HEK293 (cell line): ENCODE measurements at regions not wholly inside any gene's neighbourhood (a gene's known extent, or its start where the extent isn't known, plus 50 kb on each side); places are given as distances from the start of the nearest gene placed in this dataset.

Source experiments
- CTCF ChIA-PET: fragments of 350-600 bp; formaldehyde crosslinking; extraction: SDS; loops from one replicate; lab custom pipeline; 2021; ENCODE audit warnings: antibody characterized with exemption; lab: Yijun Ruan, JAX
- POLR2A ChIA-PET: fragments of 300-600 bp; formaldehyde crosslinking; extraction: SDS; loops from one replicate; lab custom pipeline; 2020; ENCODE audit warnings: antibody characterized with exemption, inconsistent platforms; lab: Yijun Ruan, JAX
- H3K27ac ChIP-seq: fragments of 200-500 bp; sonication (Bioruptor generic); 2 replicates; pipeline ENCODE4 v1.5.1; 2014; ENCODE audit warnings: low read depth, low read length, control low read depth, inconsistent platforms; ENCODE audit errors: extremely low read depth
- H3K36me3 ChIP-seq, 2 experiments: fragments of 200-500 bp in 1 of 2; sonication (Bioruptor generic) in 1 of 2; 1 replicate in 1 of 2; 2 replicates in 1 of 2; pipeline ENCODE4 v1.5.1; 2014 to 2017; ENCODE audit warnings: inconsistent platforms in 2 of 2, low read length in 2 of 2; ENCODE audit not compliant: control insufficient read depth in 2 of 2, insufficient read depth in 1 of 2
- H3K4me1 ChIP-seq: fragments of 200-500 bp; sonication (Bioruptor generic); 2 replicates; pipeline ENCODE4 v1.5.1; 2014; ENCODE audit warnings: mild to moderate bottlenecking, low read length, inconsistent platforms; ENCODE audit not compliant: control insufficient read depth, insufficient read depth
- H3K4me3 ChIP-seq: 2 replicates; pipeline ENCODE4 v1.5.1; 2011; ENCODE audit warnings: low read depth, mild to moderate bottlenecking, control low read depth, low read length, moderate library complexity
- H3K9me3 ChIP-seq: fragments of 200-500 bp; sonication (Bioruptor generic); 2 replicates; pipeline ENCODE4 v1.5.1; 2014; ENCODE audit warnings: low read depth, low read length, inconsistent platforms; ENCODE audit not compliant: control insufficient read depth, insufficient read depth
- ELK4 ChIP-seq: IDR thresholded peaks from 2 replicates; pipeline ENCODE4 v1.6.1; 2011; ENCODE audit warnings: mild to moderate bottlenecking, low read depth, low read length, borderline replicate concordance
- GLI4 ChIP-seq: fragments of 450-650 bp; formaldehyde crosslinking; IDR thresholded peaks from 2 replicates; pipeline ENCODE4 v1.5.1; 2016; ENCODE audit warnings: missing biosample characterization, missing genetic modification characterization
- HOXD13 ChIP-seq: sonication (generic); formaldehyde crosslinking; IDR thresholded peaks from 2 replicates; pipeline ENCODE4 v1.8.0; 2022; ENCODE audit warnings: missing genetic modification reagents, borderline replicate concordance
- KLF9 ChIP-seq: fragments of 450-650 bp; formaldehyde crosslinking; IDR thresholded peaks from 2 replicates; pipeline ENCODE4 v1.5.1; 2016; ENCODE audit warnings: missing biosample characterization, missing genetic modification characterization, low read depth
- PRDM1 ChIP-seq: fragments of 450-650 bp; formaldehyde crosslinking; IDR thresholded peaks from 2 replicates; pipeline ENCODE4; 2016; ENCODE audit warnings: missing biosample characterization, missing genetic modification characterization
- SCRT2 ChIP-seq: fragments of 450-650 bp; formaldehyde crosslinking; IDR thresholded peaks from 2 replicates; pipeline ENCODE4 v1.5.1; 2016; ENCODE audit warnings: missing biosample characterization, missing genetic modification characterization
- ZBTB17 ChIP-seq: fragments of 450-650 bp; formaldehyde crosslinking; IDR thresholded peaks from 2 replicates; pipeline ENCODE4 v1.5.1; 2016; ENCODE audit warnings: missing biosample characterization, missing genetic modification characterization
- ZBTB21 ChIP-seq: fragments of 450-650 bp; formaldehyde crosslinking; IDR thresholded peaks from 2 replicates; pipeline ENCODE4 v1.5.1; 2017; ENCODE audit warnings: missing biosample characterization, missing genetic modification characterization
- ZFP69B ChIP-seq: fragments of 450-650 bp; formaldehyde crosslinking; IDR thresholded peaks from 2 replicates; pipeline ENCODE4 v1.5.1; 2016; ENCODE audit warnings: missing biosample characterization, missing genetic modification characterization
- ZNF169 ChIP-seq: fragments of 450-650 bp; formaldehyde crosslinking; IDR thresholded peaks from 2 replicates; pipeline ENCODE4 v1.5.1; 2016; ENCODE audit warnings: missing biosample characterization, missing genetic modification characterization
- ZNF223 ChIP-seq: fragments of 450-650 bp; formaldehyde crosslinking; IDR thresholded peaks from 2 replicates; pipeline ENCODE4 v1.5.1; 2016; ENCODE audit warnings: missing biosample characterization, missing genetic modification characterization
- ZNF239 ChIP-seq: fragments of 450-650 bp; formaldehyde crosslinking; IDR thresholded peaks from 2 replicates; pipeline ENCODE4 v1.5.1; 2016; ENCODE audit warnings: missing biosample characterization, missing genetic modification characterization
- ZNF366 ChIP-seq: fragments of 450-650 bp; formaldehyde crosslinking; conservative IDR thresholded peaks from 2 replicates; pipeline ENCODE4 v1.5.1; 2016; ENCODE audit warnings: missing biosample characterization, missing genetic modification characterization
- ZNF571 ChIP-seq: fragments of 450-650 bp; formaldehyde crosslinking; IDR thresholded peaks from 2 replicates; pipeline ENCODE4 v1.5.0; 2017; ENCODE audit warnings: missing biosample characterization, missing genetic modification characterization
- ZNF629 ChIP-seq: fragments of 450-650 bp; formaldehyde crosslinking; IDR thresholded peaks from 2 replicates; pipeline ENCODE4 v1.5.1; 2017; ENCODE audit warnings: missing biosample characterization, missing genetic modification characterization

- no peak overlapping the region for H3K27ac ChIP-seq
- no peaks in the 10 kb centered on the region for H3K36me3 ChIP-seq
- POLR2A ChIA-PET = no interaction called here
- no peaks in the 10 kb centered on the region; the same call in 1 of the 2 replicates for H3K4me1 ChIP-seq
- H3K4me3 ChIP-seq = no peak overlapping the region
- CTCF ChIA-PET = interaction anchor here (0.5 kb wide), 1 partner anchor 262 kb away, joined by 3 read pairs; no protein-coding TSS in a partner anchor
- no peak for TF ChIP-seq ZNF223 (tag by site-specific recombination)
- no peak for TF ChIP-seq HOXD13 (CRISPR knock-in tag)
- no peak for TF ChIP-seq ZNF239 (tag by site-specific recombination)
- TF ChIP-seq ELK4 = no peak
- TF ChIP-seq ZNF571 (tag by site-specific recombination) = no peak
- no peak for TF ChIP-seq ZFP69B (tag by site-specific recombination)
- no peak for TF ChIP-seq KLF9 (tag by site-specific recombination)
- H3K9me3 ChIP-seq = no peaks in the 10 kb centered on the region
Measured at GRCh38 chr5:110082194-110082593, 392.5 kb downstream of the MAN2A1 start.

GRCh38 chr5:110082863-110083262 lies 393.1 kb downstream of the MAN2A1 start:
- no peak for TF ChIP-seq ZBTB17
- no peak for TF ChIP-seq GLI4 (tag by site-specific recombination)
- Histone ChIP-seq H3K9me3 (no peaks in the 10 kb centered on the region), H3K4me3 (no peak overlapping the region), H3K36me3 (no peaks in the 10 kb centered on the region), H3K27ac (no peak overlapping the region), H3K4me1 (no peaks in the 10 kb centered on the region; the same call in 1 of the 2 replicates)
- POLR2A ChIA-PET = no interaction called here
- CTCF ChIA-PET = interaction anchor here (0.6 kb wide), 1 partner anchor 89 kb away, joined by 3 read pairs; no protein-coding TSS in a partner anchor

GRCh38 chr5:110085826-110086225 lies 396.1 kb downstream of the MAN2A1 start:
- peak; percentile 41; the same call in 1 of the 2 replicates for TF ChIP-seq PRDM1
- no peak for TF ChIP-seq KLF9 (tag by site-specific recombination)
- Histone ChIP-seq H3K27ac (no peak overlapping the region), H3K36me3 (no peaks in the 10 kb centered on the region), H3K4me3 (no peak overlapping the region), H3K9me3 (no peaks in the 10 kb centered on the region), H3K4me1 (no peaks in the 10 kb centered on the region; the same call in 1 of the 2 replicates)
- CTCF ChIA-PET = interaction anchor here (1.3 kb wide), 1 partner anchor 11 kb away, joined by 5 read pairs; no protein-coding TSS in a partner anchor
- POLR2A ChIA-PET = no interaction called here

GRCh38 chr5:110086658-110087388 lies 397.1 kb downstream of the MAN2A1 start:
- no peaks in the 10 kb centered on the region for H3K36me3 ChIP-seq
- no peak for TF ChIP-seq ZNF169 (tag by site-specific recombination)
- 0 out of 2 replicates have a peak, but pooled peaks have one; percentile 43 for TF ChIP-seq SCRT2
- peak; percentile 78; the same call in 1 of the 2 replicates for TF ChIP-seq ZNF629
- TF ChIP-seq ZNF366 (tag by site-specific recombination) = 0 out of 2 replicates have a peak, but pooled peaks have one; percentile 29
- TF ChIP-seq ZBTB21 (tag by site-specific recombination) = peak; percentile 92
- H3K4me1 ChIP-seq = no peaks in the 10 kb centered on the region; the same call in 1 of the 2 replicates
- no peak overlapping the region for H3K27ac ChIP-seq
- H3K4me3 ChIP-seq = no peak overlapping the region
- ChIA-PET POLR2A (no interaction called here), CTCF (interaction anchor here (0.8 to 1.3 kb wide), 2 partner anchors 10 to 1164 kb away, joined by 3 to 5 read pairs; no protein-coding TSS in a partner anchor)
- no peaks in the 10 kb centered on the region for H3K9me3 ChIP-seq
